ENCODE measurements at regions not wholly inside any gene's neighbourhood (a gene's known extent, or its start where the extent isn't known, plus 50 kb on each side); places are given as distances from the start of the nearest gene placed in this dataset.
A peak's percentile ranks its signal among the peaks of the same experiment; 100 is the strongest.

DNA sequence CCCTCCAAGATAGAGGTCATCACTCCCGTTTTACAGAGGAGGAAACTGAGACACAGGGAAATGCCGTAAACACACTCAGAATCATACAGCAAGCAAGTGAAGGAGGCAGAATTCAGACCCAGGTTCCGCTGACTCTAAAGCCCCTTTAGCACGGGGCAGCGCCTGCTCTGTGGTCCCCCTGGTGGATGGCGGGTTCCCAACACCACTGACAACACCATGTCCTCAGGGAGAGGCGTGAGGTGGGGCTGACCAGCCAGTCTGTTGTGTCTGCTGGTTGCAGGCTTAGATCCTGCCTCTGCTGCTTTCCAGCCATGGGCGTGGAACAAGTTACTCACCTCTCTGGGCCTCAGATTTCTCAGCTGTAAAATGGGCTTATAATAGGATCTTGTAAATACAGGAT lies 617.3 kb downstream of the MATN1 start:
- TF ChIP-seq, protein P1, sequence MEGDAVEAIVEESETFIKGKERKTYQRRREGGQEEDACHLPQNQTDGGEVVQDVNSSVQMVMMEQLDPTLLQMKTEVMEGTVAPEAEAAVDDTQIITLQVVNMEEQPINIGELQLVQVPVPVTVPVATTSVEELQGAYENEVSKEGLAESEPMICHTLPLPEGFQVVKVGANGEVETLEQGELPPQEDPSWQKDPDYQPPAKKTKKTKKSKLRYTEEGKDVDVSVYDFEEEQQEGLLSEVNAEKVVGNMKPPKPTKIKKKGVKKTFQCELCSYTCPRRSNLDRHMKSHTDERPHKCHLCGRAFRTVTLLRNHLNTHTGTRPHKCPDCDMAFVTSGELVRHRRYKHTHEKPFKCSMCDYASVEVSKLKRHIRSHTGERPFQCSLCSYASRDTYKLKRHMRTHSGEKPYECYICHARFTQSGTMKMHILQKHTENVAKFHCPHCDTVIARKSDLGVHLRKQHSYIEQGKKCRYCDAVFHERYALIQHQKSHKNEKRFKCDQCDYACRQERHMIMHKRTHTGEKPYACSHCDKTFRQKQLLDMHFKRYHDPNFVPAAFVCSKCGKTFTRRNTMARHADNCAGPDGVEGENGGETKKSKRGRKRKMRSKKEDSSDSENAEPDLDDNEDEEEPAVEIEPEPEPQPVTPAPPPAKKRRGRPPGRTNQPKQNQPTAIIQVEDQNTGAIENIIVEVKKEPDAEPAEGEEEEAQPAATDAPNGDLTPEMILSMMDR (IDR thresholded peaks at IDR 0.05) = peak; percentile 70
- no peak for TF ChIP-seq EZH2 (IDR thresholded peaks at IDR 0.05)

Data from neural progenitor cell (in vitro differentiated cells).